Astrocyte (in vitro differentiated cells and primary cell): ENCODE measurements at regions not wholly inside any gene's neighbourhood (a gene's known extent, or its start where the extent isn't known, plus 50 kb on each side); places are given as distances from the start of the nearest gene placed in this dataset.

ENCODE experiments used
- CTCF ChIP-seq: IDR thresholded peaks from 2 replicates; pipeline ENCODE4 v1.5.1; 2011; ENCODE audit warnings: low read depth, mild to moderate bottlenecking, inconsistent platforms, low read length, moderate library complexity; ENCODE audit not compliant: insufficient read depth
- EZH2 ChIP-seq: IDR thresholded peaks from 2 replicates; pipeline ENCODE4 v1.6.1; 2012; ENCODE audit warnings: mild to moderate bottlenecking, low read length, inconsistent platforms; ENCODE audit not compliant: insufficient read depth

GRCh38 chr3:181555681-181556080 lies 156.0 kb upstream of the SOX2 start:
- TF ChIP-seq CTCF (no peak), EZH2 (no peak)
